ENCODE measurements at regions not wholly inside any gene's neighbourhood (a gene's known extent, or its start where the extent isn't known, plus 50 kb on each side); places are given as distances from the start of the nearest gene placed in this dataset.

DNA sequence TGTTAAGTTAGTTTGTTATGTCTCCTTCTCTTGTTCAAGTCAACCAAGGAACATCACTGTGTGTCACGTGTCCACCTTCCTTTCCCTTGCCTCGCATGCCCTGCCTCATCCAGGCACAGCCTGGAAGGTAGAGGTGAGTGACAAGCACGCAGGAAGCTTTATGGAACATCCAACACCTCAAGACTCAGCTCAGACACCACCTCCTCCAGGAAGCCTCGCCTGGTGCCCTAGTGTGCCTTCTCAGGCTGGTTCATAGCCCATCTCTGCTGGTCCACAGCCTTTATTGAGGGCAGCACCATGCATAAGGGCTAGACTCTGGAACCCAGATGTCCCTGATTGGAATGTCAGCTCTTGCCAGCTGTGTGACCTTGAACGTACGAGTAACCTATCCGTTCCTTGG lies 224.3 kb downstream of the ANKRD60 start:
- no peak overlapping the region for H3K4me3 Mint-ChIP-seq
- no peaks in the 10 kb centered on the region for H3K27me3 ChIP-seq (ENCODE audit: insufficient read depth, low read length)
- no peaks in the 10 kb centered on the region; a peak in 1 of 7 replicates for H3K36me3 Mint-ChIP-seq (ENCODE audit: insufficient read depth in 1 of 3, low read depth in 3 of 3)
- no peak overlapping the region for H2BK20ac ChIP-seq (ENCODE audit: low read depth, low read length, poor library complexity, severe bottlenecking)
- no peak overlapping the region for H4K5ac ChIP-seq (ENCODE audit: insufficient read length, low read depth, low read length)
- H3K27me3 Mint-ChIP-seq (ENCODE audit: low read depth): peaks cover 9% of the 10 kb centered on the region
- no peak overlapping the region for H2BK120ac ChIP-seq (ENCODE audit: low read depth, low read length, poor library complexity, severe bottlenecking)
- H2AFZ ChIP-seq (ENCODE audit: low read length): no peak overlapping the region
- H2AK5ac ChIP-seq (ENCODE audit: insufficient read length, low read length): no peak overlapping the region
- peaks cover 10 to 13% of the 10 kb centered on the region in 2 experiments for H3K4me1 Mint-ChIP-seq
- no peak overlapping the region for H2BK12ac ChIP-seq (ENCODE audit: insufficient read length, low read depth, low read length)
- no peaks in the 10 kb centered on the region for H3K23me2 ChIP-seq (ENCODE audit: insufficient read length, low read depth, low read length, poor library complexity, severe bottlenecking)
- no peaks in the 10 kb centered on the region for H3K79me1 ChIP-seq (ENCODE audit: insufficient read depth, low read depth, low read length, poor library complexity, severe bottlenecking)
- H4K20me1 ChIP-seq (ENCODE audit: control insufficient read depth, insufficient read depth, insufficient read length): no peaks in the 10 kb centered on the region
- H3K9me3 ChIP-seq (ENCODE audit: control insufficient read depth, low read depth, low read length): no peaks in the 10 kb centered on the region
- H3K18ac ChIP-seq (ENCODE audit: insufficient read length, low read depth, low read length): no peak overlapping the region
- H3K9ac ChIP-seq (ENCODE audit: extremely low read depth, insufficient read length, low read length): no peak overlapping the region
- no peak overlapping the region for H3K23ac ChIP-seq (ENCODE audit: insufficient read length, low read depth, low read length)
- no peak overlapping the region for H2BK15ac ChIP-seq (ENCODE audit: low read depth, low read length)
- no peak overlapping the region for H3K56ac ChIP-seq (ENCODE audit: insufficient read length, low read depth, low read length)
- H3K9me3 Mint-ChIP-seq: peaks cover 2 to 3% of the 10 kb centered on the region in 2 experiments; a peak in 2 of 5 replicates
- TF ChIP-seq, protein P1, sequence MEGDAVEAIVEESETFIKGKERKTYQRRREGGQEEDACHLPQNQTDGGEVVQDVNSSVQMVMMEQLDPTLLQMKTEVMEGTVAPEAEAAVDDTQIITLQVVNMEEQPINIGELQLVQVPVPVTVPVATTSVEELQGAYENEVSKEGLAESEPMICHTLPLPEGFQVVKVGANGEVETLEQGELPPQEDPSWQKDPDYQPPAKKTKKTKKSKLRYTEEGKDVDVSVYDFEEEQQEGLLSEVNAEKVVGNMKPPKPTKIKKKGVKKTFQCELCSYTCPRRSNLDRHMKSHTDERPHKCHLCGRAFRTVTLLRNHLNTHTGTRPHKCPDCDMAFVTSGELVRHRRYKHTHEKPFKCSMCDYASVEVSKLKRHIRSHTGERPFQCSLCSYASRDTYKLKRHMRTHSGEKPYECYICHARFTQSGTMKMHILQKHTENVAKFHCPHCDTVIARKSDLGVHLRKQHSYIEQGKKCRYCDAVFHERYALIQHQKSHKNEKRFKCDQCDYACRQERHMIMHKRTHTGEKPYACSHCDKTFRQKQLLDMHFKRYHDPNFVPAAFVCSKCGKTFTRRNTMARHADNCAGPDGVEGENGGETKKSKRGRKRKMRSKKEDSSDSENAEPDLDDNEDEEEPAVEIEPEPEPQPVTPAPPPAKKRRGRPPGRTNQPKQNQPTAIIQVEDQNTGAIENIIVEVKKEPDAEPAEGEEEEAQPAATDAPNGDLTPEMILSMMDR (conservative IDR thresholded peaks at IDR 0.05): no peak
- H3T11ph ChIP-seq (ENCODE audit: low read length): no peak overlapping the region
- H4K91ac ChIP-seq (ENCODE audit: insufficient read length, low read depth, low read length): no peak overlapping the region
- H4K8ac ChIP-seq (replicated peaks; ENCODE audit: insufficient read length, low read depth, low read length): peak overlapping the region; percentile 30
- no CpG with 5 or more reads among the region's 7 CpGs for WGBS (ENCODE audit: extremely low coverage, insufficient read length, low lambda C conversion rate)
- no peak overlapping the region for H3K27ac Mint-ChIP-seq
- DNase-seq: no peak
- no peak overlapping the region for H3K27ac ChIP-seq (ENCODE audit: insufficient read length, low read depth, low read length)
- no peaks in the 10 kb centered on the region for H3K79me2 ChIP-seq (ENCODE audit: insufficient read depth, low read length)
- no peak overlapping the region for H3K4me2 ChIP-seq (ENCODE audit: insufficient read depth, insufficient read length, low read length)
- no peak overlapping the region; the same call in 1 of the 2 replicates for H3K14ac ChIP-seq (ENCODE audit: insufficient read depth, low read length)
- H3K4ac ChIP-seq (ENCODE audit: low read depth, low read length): no peak overlapping the region
- H2BK5ac ChIP-seq (ENCODE audit: insufficient read length, low read length): no peak overlapping the region
- H3K4me1 ChIP-seq (ENCODE audit: insufficient read depth, low read length): no peaks in the 10 kb centered on the region
